Fibroblast of peridontal ligament (primary cell): ENCODE measurements at regions not wholly inside any gene's neighbourhood (a gene's known extent, or its start where the extent isn't known, plus 50 kb on each side); places are given as distances from the start of the nearest gene placed in this dataset.

Experiments used
- DNase-seq: peaks from one replicate; pipeline ENCODE4 v3.0.0-alpha.2; 2010; ENCODE audit errors: extremely low read depth

- DNase-seq, result peak; percentile 98
These were observed 280.6 kb upstream of the SALL1 start for GRCh38 chr16:51431517-51432241.

- DNase-seq, result no peak
These were observed 279.8 kb upstream of the SALL1 start for GRCh38 chr16:51430716-51431369.

GRCh38 chr16:51429041-51429440 lies 278.0 kb upstream of the SALL1 start:
- no peak for DNase-seq

DNA sequence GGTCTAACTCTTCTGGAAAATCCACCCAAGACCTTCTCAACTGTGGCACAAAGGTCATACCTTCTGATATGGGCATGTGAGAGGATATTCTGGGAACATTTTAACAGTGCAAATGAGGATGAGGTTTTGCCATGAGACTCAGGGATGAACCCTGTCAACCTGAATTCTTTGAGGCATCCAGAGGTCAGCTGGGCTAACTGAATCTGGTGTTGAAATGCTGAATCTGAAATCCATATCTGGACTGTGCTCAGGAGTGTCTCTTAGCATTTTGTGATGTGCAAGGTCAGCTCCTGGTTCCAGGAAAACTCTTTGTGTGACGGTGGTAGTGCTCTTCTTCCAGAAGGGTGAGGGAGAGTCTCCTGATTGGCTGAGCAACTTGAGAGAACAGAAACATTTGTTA lies 276.0 kb upstream of the SALL1 start:
- no peak for DNase-seq

DNA sequence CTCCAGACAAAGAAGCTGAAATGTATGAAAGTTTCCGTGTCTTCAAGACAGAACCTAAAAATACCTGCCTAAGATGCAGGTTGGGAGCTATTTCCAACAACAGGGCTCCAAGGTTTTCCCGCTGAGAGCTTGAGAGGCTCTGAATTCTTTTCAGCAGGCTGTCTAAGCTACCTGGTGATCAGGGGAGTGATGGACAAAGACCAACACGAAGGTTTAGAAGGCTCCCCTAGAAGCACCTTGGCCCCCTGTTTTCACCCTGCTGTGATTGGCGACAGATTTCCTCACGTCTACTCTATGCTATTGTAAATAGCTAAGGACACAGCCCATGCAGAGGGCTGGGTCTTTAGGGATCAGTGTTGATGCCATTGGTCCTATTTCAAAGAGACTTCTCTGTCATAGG lies 275.2 kb upstream of the SALL1 start:
- no peak for DNase-seq

DNA sequence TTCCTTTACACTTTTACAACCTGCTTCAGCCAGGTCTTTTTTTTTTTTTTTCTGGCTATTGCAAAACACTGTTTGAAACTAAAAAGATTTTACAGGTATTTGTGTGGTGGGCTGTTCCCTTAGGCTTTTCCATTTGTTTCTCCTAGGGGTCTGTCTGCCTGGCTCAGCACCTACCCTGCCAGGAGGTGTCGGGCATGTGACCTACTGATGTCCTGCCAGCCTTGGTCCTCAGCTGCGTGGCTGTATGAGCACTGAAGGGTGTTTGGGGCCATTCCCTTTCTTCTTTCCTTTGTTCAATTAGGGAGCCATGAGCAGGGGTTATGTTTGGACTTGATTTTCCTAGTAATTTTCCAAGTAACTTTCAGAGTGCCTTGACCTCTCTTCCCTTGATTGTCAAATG lies 269.2 kb upstream of the SALL1 start:
- DNase-seq, result no peak

DNA sequence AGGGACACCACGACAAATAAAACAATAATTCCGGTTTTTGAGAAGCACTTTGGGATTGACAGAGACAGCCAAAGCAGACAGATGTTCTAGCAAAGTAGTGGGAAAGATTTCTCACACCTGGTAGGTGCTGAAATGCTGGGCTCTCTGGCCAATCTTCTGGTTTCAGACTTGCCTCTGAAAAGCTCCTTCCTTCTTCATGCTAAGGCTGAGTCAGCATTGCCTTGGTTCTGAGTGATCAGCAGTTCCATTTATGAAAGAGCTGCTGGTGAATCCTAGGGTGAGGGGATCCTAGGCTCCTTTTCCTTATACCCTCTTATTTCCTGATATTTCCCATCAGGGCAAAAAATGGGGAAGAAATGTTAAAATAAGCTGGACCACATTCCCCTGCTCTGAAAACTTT lies 268.7 kb upstream of the SALL1 start:
- DNase-seq, result no peak

- no peak for DNase-seq
These were observed 267.2 kb upstream of the SALL1 start for GRCh38 chr16:51418258-51418657.

- peak; percentile 38 for DNase-seq
These were observed 265.9 kb upstream of the SALL1 start for GRCh38 chr16:51416926-51417325.

- DNase-seq, result no peak
These were observed 259.1 kb upstream of the SALL1 start for GRCh38 chr16:51410125-51410524.

- DNase-seq, result no peak
These were observed 258.1 kb upstream of the SALL1 start for GRCh38 chr16:51409001-51409675.

DNA sequence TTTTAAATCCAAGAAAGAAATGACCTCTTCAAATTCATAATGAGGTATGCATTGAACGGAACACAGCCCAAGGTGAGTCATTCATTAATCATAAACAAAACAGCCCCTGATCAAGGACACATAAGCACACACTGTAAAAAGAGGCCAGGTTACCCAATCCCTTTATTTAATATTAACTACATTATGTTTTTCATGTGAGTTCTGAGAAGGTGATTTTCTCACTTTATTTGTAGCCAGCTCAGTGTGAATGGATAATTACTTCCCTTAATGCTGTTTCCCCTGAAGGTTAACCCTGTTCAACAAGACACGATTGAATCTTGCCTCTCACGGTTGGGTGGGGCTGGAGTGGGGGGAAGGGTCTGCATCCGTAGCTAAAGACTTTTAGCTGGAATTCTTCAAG lies 257.3 kb upstream of the SALL1 start:
- DNase-seq, result no peak

- DNase-seq, result no peak
These were observed 256.9 kb upstream of the SALL1 start for GRCh38 chr16:51407921-51408320.

GRCh38 chr16:51407199-51407598 lies 256.1 kb upstream of the SALL1 start:
- DNase-seq, result no peak

GRCh38 chr16:51405361-51405760 lies 254.3 kb upstream of the SALL1 start:
- DNase-seq, result no peak

- no peak for DNase-seq
These were observed 253.3 kb upstream of the SALL1 start for GRCh38 chr16:51404386-51404785.

DNA sequence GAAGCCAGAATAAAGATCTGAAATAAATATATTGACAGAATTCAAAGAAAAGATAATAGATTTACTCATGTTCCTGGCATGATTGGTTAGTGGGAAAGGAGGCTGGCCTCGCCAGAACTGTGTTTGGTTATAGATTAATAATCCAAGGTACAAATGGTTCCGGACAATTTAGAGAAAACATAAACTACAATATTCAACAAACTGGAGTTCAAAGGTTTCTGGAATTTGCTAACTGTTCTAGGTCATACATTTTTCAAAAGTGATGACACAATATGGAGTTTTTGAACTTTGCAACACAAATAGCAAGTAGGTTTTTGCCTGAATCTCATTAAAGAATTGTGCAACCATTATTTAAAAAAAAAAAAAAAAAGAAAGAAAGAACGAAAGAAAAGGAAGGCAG lies 251.7 kb upstream of the SALL1 start:
- DNase-seq, result peak; percentile 7

GRCh38 chr16:51402298-51402697 lies 251.2 kb upstream of the SALL1 start:
- DNase-seq, result no peak

- no peak for DNase-seq
These were observed 250.6 kb upstream of the SALL1 start for GRCh38 chr16:51401673-51402072.

DNA sequence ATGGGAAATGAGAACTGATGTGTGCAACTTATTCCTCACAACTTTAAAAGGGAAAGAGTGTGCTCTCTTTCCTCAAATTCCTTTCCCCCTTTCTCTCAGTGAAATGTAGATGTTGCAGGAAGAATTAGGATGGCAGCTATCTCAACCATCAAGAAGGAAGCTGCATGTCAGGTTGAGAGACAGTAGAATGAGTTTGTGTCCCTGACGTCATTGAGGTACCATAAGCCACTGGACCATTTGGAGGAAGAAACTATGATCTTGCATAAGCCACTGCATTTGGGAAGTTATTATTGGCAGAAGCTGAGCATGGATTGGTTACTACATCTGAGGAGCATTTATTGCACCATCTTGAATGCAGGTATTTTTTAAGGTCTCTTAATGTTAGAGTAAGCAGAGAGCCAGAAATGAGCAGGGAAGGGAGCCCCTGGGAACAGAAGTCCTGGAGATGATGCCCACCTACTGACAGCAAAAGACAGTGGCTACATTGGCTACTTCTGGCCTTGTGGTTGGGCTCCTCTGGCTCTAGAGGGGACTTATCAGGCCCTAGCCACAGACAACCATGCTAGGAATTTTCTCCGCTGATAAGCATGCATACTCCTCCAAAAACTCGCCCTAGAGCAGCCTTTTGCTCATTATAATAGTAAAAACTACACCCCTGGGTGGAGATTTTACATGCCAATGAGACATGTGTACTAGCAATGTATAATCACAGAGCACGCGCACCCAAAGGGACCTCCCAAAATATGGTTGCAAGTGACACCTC lies 249.0 kb upstream of the SALL1 start:
- DNase-seq, result no peak

DNA sequence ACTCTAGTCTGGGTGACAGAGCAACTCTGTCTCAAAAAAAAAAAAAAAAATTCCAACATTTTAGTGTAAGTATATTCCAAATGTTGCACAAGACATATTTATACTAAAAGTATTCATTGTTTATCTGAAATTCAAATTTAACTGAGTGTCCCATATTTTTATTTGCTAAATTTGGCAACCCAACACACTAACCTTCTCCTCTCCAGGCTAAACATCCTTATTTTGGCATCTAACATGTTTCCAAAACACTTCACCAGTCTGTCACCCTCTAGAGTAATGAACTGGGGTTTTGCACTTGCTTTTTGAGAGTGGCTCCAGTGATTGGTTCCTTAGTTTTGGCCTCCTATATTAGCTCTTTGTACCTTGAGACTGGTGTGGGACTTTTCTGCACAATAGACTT lies 243.4 kb upstream of the SALL1 start:
- no peak for DNase-seq

DNA sequence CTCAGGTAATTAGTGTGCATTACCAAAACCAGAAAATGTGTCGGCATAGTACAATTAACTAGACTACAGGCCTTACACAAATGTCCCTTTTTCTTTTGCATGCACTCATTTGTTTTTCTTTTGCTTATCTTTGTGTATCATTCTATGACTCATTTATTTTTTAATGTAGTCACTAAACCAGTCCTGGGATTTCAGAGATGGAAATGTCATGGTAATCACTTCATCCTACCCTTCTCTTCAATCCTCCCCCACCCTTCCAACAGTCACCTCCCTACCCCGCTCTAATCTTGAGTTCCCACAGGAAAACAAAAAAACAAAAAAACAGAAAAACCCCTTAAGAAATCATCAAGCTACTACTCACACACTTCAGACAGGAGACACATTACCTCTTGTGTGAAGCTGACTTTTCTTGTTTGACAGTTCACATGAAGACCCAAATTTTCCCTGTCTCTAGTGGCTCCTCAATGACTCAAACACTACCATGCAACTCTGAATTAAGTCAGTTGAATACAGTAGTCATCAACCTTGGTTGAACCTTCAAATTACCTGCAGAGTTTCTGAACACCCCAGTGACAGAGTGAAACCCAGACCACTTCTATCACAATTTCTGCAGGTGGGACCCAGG lies 242.4 kb upstream of the SALL1 start:
- DNase-seq, result no peak
